ENCODE measurements at regions not wholly inside any gene's neighbourhood (a gene's known extent, or its start where the extent isn't known, plus 50 kb on each side); places are given as distances from the start of the nearest gene placed in this dataset.

- peak; percentile 71 for DNase-seq (ENCODE audit: low read depth)
These were observed 222.9 kb downstream of the RFC3 start for GRCh38 chr13:34040863-34041262.

- DNase-seq (ENCODE audit: low read depth) = peak; percentile 90
These were observed 226.1 kb downstream of the RFC3 start for GRCh38 chr13:34044041-34044440.

- peak; percentile 99 for DNase-seq (ENCODE audit: low read depth)
These were observed 226.7 kb downstream of the RFC3 start for GRCh38 chr13:34044660-34045080.

DNA sequence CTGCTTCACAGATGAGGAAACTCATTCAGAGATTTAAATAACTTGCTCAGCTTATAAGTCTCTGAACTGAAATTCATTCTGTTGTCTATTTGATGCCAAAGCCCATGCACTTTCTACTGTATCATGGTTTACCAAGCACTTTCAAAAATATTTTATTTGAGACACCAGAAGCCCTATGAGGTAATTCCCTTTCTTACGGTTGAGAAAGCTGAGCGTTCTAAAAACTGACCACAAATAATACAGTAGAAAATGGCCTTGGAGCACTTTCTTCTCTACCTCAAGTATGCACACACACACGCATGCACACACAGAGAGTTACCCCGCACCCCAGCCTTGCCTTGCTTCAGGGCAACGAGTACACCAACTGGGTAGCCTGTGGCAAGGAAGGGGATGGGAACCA is 228.5 kb downstream of the RFC3 start:
- peak; percentile 83 for DNase-seq (ENCODE audit: low read depth)

- no peak for DNase-seq (ENCODE audit: low read depth)
These were observed 230.7 kb downstream of the RFC3 start for GRCh38 chr13:34048652-34049051.

- DNase-seq (ENCODE audit: low read depth) = no peak
These were observed 238.8 kb downstream of the RFC3 start for GRCh38 chr13:34056733-34057258.

DNA sequence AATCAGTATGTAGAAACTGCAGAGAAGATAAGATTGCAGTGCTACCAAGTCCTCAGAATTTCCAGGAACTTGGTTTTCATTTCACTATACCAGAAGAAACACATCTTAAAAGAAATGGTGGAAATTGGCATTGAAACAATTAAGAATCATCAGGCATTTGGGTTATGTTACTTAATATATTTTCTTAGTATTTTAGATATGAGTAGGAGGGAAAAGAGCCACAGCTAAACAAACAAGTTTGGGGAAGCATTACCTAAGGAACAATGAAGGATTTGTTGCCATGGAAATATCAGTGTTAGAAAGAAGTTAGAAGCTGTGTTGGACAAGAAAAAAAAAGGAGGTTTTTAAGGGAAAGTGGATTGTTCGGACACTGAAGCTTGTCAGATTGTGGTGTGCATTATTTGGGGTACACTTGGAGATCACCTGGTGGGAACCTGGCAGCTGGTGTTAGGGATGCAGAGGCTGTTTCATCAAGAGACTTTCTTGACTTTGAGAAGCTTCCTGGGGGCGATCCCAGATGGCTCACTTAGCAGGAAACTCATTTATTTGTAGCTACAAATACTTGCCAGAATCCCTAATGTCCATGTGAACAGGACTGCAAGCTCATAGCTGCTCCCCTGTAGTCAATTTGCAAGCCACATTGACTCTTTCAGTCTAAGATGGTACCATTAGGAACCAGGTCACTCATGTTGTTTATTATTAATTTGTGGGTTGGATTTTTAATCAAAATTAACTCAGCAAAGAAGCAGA is 246.7 kb downstream of the RFC3 start:
- no peak for DNase-seq (ENCODE audit: low read depth)

- peak; percentile 47 for DNase-seq (ENCODE audit: low read depth)
These were observed 248.0 kb downstream of the RFC3 start for GRCh38 chr13:34065928-34066327.

GRCh38 chr13:34066344-34066743 is 248.4 kb downstream of the RFC3 start:
- DNase-seq (ENCODE audit: low read depth) = no peak

DNA sequence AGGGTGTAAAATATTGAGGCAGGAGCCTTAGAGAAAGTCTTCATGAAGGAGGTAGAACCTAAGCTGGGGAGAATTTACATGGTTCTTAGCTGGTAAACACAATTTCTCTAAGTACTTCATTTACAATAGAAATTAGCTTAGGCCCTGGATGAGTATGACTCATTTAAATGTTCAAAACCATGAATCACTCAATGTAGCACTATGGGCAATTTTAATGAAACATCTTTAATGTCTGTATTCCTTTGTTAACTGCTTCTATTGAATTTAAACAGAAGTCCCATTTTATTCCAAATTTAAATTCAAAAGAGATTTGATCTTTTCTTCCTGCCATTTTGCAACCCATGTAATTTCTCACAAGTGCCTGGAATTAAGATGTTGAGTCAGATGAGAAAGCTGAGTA is 252.1 kb downstream of the RFC3 start:
- DNase-seq (ENCODE audit: low read depth) = peak; percentile 71

DNA sequence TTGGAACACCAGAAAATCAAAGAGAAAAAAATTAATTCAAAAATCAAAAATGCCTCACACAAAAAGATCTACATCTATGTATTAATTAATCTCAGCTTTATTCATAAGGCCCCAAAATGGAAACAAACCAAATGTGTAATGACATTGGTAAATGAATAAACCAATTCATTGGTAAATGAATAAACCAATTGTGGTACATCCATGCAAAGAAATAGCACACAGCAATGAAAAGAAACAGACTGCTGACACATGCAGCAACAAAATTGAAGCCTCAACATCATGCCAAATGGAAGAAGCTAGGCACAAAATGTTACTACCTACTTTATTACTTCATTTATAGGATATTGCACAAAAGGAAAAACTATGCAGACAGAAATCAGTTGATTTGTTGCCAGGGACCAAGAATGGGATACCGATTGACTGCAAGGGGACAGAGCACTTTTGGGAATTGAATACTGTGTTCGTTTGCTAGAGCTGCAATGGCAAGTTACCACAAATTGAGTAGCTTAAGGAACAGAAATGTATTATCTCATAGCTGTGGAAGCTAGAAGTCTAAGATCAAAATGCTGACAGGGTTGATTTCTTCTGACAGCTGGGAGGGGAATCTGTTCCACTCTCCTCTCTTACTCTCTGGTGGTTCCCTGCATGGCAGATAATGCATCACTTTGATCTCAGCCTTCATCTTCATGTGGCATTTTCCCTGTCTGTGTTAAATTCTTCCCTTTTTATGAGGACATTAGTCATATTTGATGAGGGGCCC is 252.8 kb downstream of the RFC3 start:
- DNase-seq (ENCODE audit: low read depth) = no peak

DNA sequence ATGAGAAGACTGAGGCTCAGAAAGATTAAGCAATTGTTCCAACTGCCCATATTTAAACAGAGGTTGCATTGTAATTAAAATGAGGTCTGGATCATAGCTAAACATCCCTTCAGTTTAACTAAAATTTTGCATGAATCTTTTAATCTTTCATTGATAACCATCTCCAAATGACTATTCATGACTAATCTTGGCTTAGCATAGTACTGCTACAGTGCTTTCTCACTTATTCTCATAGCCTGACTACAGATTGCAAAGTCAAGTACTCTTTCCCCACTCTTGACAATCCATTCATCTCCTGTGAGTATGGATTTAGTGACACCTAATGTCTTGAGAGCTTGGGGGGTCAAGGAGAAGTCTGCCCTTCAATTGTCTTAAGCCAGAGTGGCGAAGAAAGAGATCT is 258.4 kb downstream of the RFC3 start:
- DNase-seq (ENCODE audit: low read depth) = peak; percentile 78

DNA sequence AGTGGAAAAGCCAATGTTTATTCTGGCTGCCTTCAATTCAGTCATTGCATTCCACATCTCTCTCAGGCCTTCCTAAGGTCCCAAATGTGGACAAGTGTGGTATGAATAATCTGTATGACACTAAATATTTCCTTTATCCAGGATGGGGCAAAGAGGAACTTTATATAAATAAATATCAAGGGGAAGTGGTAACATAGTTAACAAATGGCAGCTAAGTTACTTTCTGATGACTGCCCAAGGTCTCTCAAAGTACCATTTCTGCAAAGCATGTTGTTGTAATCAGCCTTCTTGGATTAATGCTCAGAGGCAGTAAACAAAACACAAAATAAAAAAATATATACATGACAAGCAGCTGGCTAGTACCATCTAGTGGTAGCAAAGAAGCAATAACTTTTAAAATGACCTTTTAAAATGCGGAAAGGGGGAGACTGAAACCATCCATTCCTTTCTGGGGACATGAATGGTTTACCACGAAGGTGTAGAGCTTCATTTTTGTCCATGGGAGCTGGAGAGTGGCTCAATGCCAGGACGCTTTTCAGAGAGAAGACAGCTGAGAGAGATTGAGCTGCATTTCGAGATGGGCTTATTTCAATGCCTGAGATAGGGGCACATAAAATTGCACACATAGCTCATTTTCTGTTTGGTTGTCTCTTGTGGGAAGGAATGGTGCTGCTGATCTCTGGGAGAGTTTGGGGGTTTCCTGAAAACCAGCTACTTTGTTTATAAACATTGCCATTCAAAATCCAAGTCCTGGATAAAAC is 259.2 kb downstream of the RFC3 start:
- DNase-seq (ENCODE audit: low read depth) = peak; percentile 86

DNA sequence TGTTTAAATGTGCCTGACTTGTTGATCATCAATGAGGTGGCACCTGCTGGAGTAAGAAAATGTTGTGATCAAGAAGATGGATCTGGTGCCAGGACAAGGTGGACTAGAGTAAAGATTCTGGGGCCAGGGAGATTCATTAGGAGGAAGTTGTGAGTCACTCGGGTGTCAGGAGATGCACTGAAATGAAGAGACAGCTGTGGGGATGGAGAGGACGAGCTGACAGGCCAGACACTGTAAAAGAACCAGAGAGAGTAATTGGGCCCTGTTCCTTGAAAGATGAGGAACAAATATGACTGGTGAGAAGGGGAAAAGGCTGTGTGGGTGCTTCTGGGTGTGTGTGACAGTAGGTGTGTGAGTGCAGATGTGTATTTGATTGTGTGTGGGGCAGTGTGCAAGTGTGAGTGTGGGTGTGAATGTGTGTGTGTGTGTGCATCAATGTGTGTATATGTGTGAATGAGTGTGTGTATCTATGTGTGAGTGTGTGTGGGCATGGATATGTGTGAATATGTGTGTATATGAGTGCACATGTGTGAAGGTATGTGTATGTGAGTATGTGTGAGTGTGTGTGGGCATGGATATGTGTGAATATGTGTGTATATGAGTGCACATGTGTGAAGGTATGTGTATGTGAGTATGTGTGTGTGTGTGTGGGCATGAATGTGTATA is 260.5 kb downstream of the RFC3 start:
- DNase-seq (ENCODE audit: low read depth) = peak; percentile 17

GRCh38 chr13:34085204-34085603 is 267.3 kb downstream of the RFC3 start:
- no peak for DNase-seq (ENCODE audit: low read depth)

DNA sequence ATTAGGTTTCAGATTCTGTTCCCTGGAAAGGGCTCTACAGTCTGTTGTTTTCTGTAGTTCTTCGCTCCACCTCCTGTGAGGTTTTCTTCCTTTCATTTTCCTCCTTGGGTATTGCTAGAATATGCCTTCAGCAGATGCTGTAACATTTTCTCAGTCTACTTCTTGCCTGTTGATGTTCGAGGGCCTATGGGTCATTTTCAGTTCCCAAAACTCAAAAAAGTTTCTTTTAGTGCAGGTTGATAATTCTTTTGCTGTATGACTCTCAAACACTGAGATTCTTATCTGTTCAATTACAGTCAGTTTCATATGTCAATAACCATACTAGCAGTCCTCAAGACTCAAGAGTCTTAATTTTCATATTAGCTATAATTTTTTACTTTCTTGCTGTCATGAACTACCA is 268.3 kb downstream of the RFC3 start:
- no peak for DNase-seq (ENCODE audit: low read depth)

GRCh38 chr13:34087791-34088190 is 269.8 kb downstream of the RFC3 start:
- no peak for DNase-seq (ENCODE audit: low read depth)

DNA sequence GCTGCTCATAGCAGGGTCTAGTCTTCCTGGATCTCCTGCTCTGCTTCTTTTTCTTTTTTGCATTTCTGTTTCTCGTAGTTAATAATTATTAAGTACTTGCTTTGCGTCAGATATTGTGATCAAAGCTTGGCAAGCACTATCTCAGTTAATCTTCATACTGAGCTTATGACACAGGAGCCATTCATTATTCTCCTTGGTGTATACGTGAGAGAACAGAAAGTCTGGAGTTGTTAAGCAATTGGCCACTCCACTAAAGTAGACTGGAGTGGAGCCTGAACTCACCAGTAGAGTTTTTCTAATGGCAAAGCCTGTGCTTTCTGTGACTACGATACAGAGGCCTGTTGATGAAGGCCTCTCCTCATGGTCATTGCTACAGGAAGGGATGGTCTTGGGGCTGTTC is 285.9 kb downstream of the RFC3 start:
- DNase-seq (ENCODE audit: low read depth) = no peak

DNA sequence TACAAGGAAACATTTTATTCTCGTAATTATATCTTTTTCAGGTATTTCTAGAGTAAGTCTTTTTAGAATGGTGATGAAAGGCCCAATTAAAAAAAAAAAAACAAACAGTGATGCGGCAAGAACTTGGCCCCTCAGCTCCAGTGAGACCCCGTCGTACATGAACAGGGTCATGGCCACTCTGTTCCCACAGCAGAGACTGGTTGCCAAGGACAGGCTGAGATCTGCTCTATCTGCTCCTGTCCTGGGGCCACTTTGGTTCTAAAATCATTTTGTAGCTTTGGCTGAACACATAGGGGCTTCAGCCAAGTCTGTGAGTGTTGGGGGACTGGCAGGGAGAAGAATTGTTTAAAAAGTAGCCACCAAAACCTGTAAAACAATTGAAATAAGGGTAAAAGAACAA is 286.9 kb downstream of the RFC3 start:
- DNase-seq (ENCODE audit: low read depth) = no peak

GRCh38 chr13:34107806-34108205 is 289.9 kb downstream of the RFC3 start:
- DNase-seq (ENCODE audit: low read depth) = no peak

- peak; percentile 71 for DNase-seq (ENCODE audit: low read depth)
These were observed 290.5 kb downstream of the RFC3 start for GRCh38 chr13:34108410-34108809.

GRCh38 chr13:34114581-34114980 is 296.6 kb downstream of the RFC3 start:
- DNase-seq (ENCODE audit: low read depth) = no peak
